GM12878 (cell line): ENCODE measurements at regions not wholly inside any gene's neighbourhood (a gene's known extent, or its start where the extent isn't known, plus 50 kb on each side); places are given as distances from the start of the nearest gene placed in this dataset.

Experiments used
- ATAC-seq: fragments of 200-7000 bp; cut with Tn5 transposase; 3 replicates; pipeline ENCODE4 v1.9.1; 2020; ENCODE audit warnings: mild to moderate bottlenecking, moderate library complexity
- BruUV-seq: library from RNA; stranded (reverse); fragments of 400-500 nt; replicated peaks from 2 replicates; lab custom pipeline; 2021; lab: Mats Ljungman, UMichigan
- CTCF ChIA-PET: fragments of 300-600 bp; sonication (Branson Sonifier 250); formaldehyde crosslinking; extraction: SDS; loops from one replicate; lab custom pipeline; 2021; ENCODE audit warnings: inconsistent platforms; lab: Yijun Ruan, JAX
- POLR2A ChIA-PET: fragments of 350-600 bp; formaldehyde crosslinking; extraction: SDS; loops from one replicate; lab custom pipeline; 2021; ENCODE audit warnings: inconsistent platforms; lab: Charles Lee
- RAD21 ChIA-PET: fragments of 300-600 bp; sonication (Branson Sonifier 250); formaldehyde crosslinking; loops from one replicate; lab custom pipeline; 2023; ENCODE audit warnings: antibody characterized with exemption; ENCODE audit not compliant: unreplicated experiment; lab: Charles Lee
- SMC1A ChIA-PET: fragments of 300-600 bp; sonication (Branson Sonifier 250); formaldehyde crosslinking; loops from one replicate; lab custom pipeline; 2023; ENCODE audit not compliant: unreplicated experiment, uncharacterized antibody; lab: Charles Lee
- DNase-seq: peaks from one replicate; pipeline ENCODE4 v3.0.0-alpha.2; 2011; ENCODE audit warnings: low read depth, low spot score
- FAIRE-seq: peaks from 3 replicates; lab custom pipeline; 2011; peaks lifted over from hg19 to GRCh38; lab: Jason Lieb, UNC
- H2AFZ ChIP-seq: 2 replicates; pipeline ENCODE4 v1.6.0; 2011; ENCODE audit warnings: low read depth, low read length, control low read depth; ENCODE audit not compliant: control insufficient read depth
- H3K27ac ChIP-seq: 2 replicates; pipeline ENCODE4 v1.5.1; 2011; ENCODE audit warnings: control low read depth; ENCODE audit not compliant: control insufficient read depth, insufficient read depth
- H3K27me3 ChIP-seq, 2 experiments: replicated peaks in 1 of 2; 2 replicates each; pipeline versions ENCODE4 v1.6.0 to v1.6.1; 2011; ENCODE audit warnings: low read length in 1 of 2; ENCODE audit not compliant: control insufficient read depth in 2 of 2, insufficient read depth in 2 of 2
- H3K36me3 ChIP-seq, 2 experiments: 2 replicates each; pipeline ENCODE4 v1.5.1; 2011; ENCODE audit warnings: low read length in 1 of 2; ENCODE audit not compliant: control insufficient read depth in 2 of 2, insufficient read depth in 2 of 2
- H3K4me1 ChIP-seq: 2 replicates; pipeline ENCODE4 v1.6.1; 2011; ENCODE audit warnings: mild to moderate bottlenecking, low read length, moderate library complexity, mixed read lengths; ENCODE audit not compliant: control insufficient read depth, insufficient read depth
- H3K4me2 ChIP-seq: 2 replicates; pipeline ENCODE4 v1.6.0; 2011; ENCODE audit warnings: control low read depth; ENCODE audit not compliant: control insufficient read depth, insufficient read depth
- H3K4me3 ChIP-seq: fragments of 200-600 bp; sonication (generic); 2 replicates; pipeline ENCODE4 v1.5.1; 2016
- H3K79me2 ChIP-seq: 2 replicates; pipeline ENCODE4 v1.6.0; 2011; ENCODE audit warnings: low read length; ENCODE audit not compliant: control insufficient read depth, insufficient read depth
- H3K9ac ChIP-seq: 2 replicates; pipeline ENCODE4 v1.8.0; 2011; ENCODE audit warnings: low read length, control low read depth, mixed read lengths; ENCODE audit not compliant: control insufficient read depth, insufficient read depth
- H3K9me3 ChIP-seq: replicated peaks from 3 replicates; pipeline ENCODE4 v1.5.1; 2011; ENCODE audit warnings: mild to moderate bottlenecking, low read length; ENCODE audit not compliant: control insufficient read depth, insufficient read depth
- H4K20me1 ChIP-seq: 2 replicates; pipeline ENCODE4 v1.6.0; 2011; ENCODE audit not compliant: control insufficient read depth, insufficient read depth
- BHLHE40 ChIP-seq, 2 experiments: fragments of 450-650 bp in 1 of 2; IDR thresholded peaks; 2 replicates each; pipeline ENCODE4 v1.6.1; 2011 to 2017; ENCODE audit warnings: low read depth in 2 of 2, borderline replicate concordance in 1 of 2, improper control_type of control experiment in 1 of 2, low read length in 1 of 2, mild to moderate bottlenecking in 1 of 2
- BMI1 ChIP-seq: fragments of 450-650 bp; IDR thresholded peaks from 2 replicates; pipeline ENCODE4 v1.6.1; 2016; ENCODE audit warnings: mild to moderate bottlenecking, moderate library complexity, borderline replicate concordance
- CBX3 ChIP-seq: fragments of 200-600 bp; sonication (generic); IDR thresholded peaks from 2 replicates; pipeline ENCODE4 v1.6.1; 2016; ENCODE audit warnings: low read depth, borderline replicate concordance
- FOXK2 ChIP-seq: fragments of 450-650 bp; IDR thresholded peaks from 2 replicates; pipeline ENCODE4 v1.6.1; 2017; ENCODE audit warnings: mild to moderate bottlenecking, moderate library complexity
- MEF2B ChIP-seq: fragments of 450-650 bp; IDR thresholded peaks from 2 replicates; pipeline ENCODE4 v1.6.1; 2018; ENCODE audit warnings: mild to moderate bottlenecking, moderate library complexity; ENCODE audit not compliant: partially characterized antibody, poor library complexity, severe bottlenecking
- POLR2AphosphoS5 ChIP-seq: IDR thresholded peaks from 2 replicates; pipeline ENCODE4 v1.6.1; 2011; ENCODE audit warnings: mild to moderate bottlenecking, low read length, inconsistent platforms
- RAD51 ChIP-seq: fragments of 450-650 bp; IDR thresholded peaks from 2 replicates; pipeline ENCODE4 v1.6.1; 2016; ENCODE audit warnings: moderate library complexity, mild to moderate bottlenecking, inconsistent platforms
- SP1 ChIP-seq: IDR thresholded peaks from one replicate; pipeline ENCODE4 v1.6.1; 2011; ENCODE audit warnings: low read depth, low read length
- SUZ12 ChIP-seq: fragments of 200-600 bp; sonication (generic); IDR thresholded peaks from one replicate; pipeline ENCODE4 v1.6.1; 2018; ENCODE audit warnings: antibody characterized with exemption, mild to moderate bottlenecking; ENCODE audit not compliant: unreplicated experiment
- ZBED1 ChIP-seq: IDR thresholded peaks from 2 replicates; pipeline ENCODE4 v1.6.1; 2016; ENCODE audit warnings: borderline replicate concordance
- in situ Hi-C: fragments of 300-500 bp; cut with MboI; formaldehyde crosslinking; loops from 9 replicates; pipeline ENCODE4 v1.14.3; 2018; ENCODE audit warnings: mixed read lengths
- intact Hi-C: fragments of 100-400 bp; cut with micrococcal nuclease; formaldehyde crosslinking; loops from one replicate; pipeline ENCODE4 v1.14.2; 2022; ENCODE audit not compliant: unreplicated experiment
- TF ChIP-seq, protein P1 (sequence below): IDR thresholded peaks from 2 replicates; pipeline ENCODE4 v1.6.1; 2011; ENCODE audit warnings: borderline replicate concordance, low read depth, mild to moderate bottlenecking, moderate library complexity, mixed read lengths, low read length; ENCODE audit not compliant: insufficient read depth; ENCODE audit errors: extremely low read length
- TF ChIP-seq, protein P2 (sequence below): IDR thresholded peaks from 2 replicates; pipeline ENCODE4 v1.6.1; 2012; ENCODE audit warnings: mild to moderate bottlenecking, low read depth, low read length
- TF ChIP-seq, protein P3 (sequence below): IDR thresholded peaks from 2 replicates; pipeline ENCODE4 v1.6.1; 2012; ENCODE audit warnings: improper control_type of control experiment, low read depth, low read length; ENCODE audit not compliant: insufficient replicate concordance
- TF ChIP-seq, protein P4 (sequence below): IDR thresholded peaks from 2 replicates; pipeline ENCODE4 v1.6.1; 2012; ENCODE audit warnings: low read depth, low read length, improper control_type of control experiment

DNA sequence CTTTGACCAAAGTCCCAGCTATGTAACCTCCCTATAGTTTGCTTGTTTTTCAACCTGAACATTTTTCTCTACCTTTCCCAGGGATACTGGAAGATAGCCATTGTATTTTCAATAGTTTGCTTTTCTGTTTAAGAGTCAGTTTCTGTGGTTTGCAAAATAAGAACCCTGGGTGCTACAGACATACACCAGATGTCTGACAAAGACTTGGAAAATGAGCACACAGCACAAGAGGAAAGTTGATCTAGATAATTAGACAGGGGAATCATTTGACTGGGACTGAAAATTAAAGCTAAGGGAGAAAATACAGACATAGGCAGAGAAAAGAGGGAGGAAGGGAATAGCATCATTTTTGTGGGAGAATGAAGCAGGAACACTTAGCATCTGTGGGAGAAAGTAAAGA lies 218.3 kb upstream of the CNKSR2 start:
- no peak for FAIRE-seq
- POLR2A ChIA-PET: no interaction called here
- H3K4me3 ChIP-seq: no peak overlapping the region
- TF ChIP-seq, protein P1, sequence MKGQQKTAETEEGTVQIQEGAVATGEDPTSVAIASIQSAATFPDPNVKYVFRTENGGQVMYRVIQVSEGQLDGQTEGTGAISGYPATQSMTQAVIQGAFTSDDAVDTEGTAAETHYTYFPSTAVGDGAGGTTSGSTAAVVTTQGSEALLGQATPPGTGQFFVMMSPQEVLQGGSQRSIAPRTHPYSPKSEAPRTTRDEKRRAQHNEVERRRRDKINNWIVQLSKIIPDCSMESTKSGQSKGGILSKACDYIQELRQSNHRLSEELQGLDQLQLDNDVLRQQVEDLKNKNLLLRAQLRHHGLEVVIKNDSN: no peak
- TF ChIP-seq CBX3: no peak
- TF ChIP-seq, protein P2, sequence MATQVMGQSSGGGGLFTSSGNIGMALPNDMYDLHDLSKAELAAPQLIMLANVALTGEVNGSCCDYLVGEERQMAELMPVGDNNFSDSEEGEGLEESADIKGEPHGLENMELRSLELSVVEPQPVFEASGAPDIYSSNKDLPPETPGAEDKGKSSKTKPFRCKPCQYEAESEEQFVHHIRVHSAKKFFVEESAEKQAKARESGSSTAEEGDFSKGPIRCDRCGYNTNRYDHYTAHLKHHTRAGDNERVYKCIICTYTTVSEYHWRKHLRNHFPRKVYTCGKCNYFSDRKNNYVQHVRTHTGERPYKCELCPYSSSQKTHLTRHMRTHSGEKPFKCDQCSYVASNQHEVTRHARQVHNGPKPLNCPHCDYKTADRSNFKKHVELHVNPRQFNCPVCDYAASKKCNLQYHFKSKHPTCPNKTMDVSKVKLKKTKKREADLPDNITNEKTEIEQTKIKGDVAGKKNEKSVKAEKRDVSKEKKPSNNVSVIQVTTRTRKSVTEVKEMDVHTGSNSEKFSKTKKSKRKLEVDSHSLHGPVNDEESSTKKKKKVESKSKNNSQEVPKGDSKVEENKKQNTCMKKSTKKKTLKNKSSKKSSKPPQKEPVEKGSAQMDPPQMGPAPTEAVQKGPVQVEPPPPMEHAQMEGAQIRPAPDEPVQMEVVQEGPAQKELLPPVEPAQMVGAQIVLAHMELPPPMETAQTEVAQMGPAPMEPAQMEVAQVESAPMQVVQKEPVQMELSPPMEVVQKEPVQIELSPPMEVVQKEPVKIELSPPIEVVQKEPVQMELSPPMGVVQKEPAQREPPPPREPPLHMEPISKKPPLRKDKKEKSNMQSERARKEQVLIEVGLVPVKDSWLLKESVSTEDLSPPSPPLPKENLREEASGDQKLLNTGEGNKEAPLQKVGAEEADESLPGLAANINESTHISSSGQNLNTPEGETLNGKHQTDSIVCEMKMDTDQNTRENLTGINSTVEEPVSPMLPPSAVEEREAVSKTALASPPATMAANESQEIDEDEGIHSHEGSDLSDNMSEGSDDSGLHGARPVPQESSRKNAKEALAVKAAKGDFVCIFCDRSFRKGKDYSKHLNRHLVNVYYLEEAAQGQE: no peak
- TF ChIP-seq POLR2AphosphoS5: no peak
- TF ChIP-seq, protein P3, sequence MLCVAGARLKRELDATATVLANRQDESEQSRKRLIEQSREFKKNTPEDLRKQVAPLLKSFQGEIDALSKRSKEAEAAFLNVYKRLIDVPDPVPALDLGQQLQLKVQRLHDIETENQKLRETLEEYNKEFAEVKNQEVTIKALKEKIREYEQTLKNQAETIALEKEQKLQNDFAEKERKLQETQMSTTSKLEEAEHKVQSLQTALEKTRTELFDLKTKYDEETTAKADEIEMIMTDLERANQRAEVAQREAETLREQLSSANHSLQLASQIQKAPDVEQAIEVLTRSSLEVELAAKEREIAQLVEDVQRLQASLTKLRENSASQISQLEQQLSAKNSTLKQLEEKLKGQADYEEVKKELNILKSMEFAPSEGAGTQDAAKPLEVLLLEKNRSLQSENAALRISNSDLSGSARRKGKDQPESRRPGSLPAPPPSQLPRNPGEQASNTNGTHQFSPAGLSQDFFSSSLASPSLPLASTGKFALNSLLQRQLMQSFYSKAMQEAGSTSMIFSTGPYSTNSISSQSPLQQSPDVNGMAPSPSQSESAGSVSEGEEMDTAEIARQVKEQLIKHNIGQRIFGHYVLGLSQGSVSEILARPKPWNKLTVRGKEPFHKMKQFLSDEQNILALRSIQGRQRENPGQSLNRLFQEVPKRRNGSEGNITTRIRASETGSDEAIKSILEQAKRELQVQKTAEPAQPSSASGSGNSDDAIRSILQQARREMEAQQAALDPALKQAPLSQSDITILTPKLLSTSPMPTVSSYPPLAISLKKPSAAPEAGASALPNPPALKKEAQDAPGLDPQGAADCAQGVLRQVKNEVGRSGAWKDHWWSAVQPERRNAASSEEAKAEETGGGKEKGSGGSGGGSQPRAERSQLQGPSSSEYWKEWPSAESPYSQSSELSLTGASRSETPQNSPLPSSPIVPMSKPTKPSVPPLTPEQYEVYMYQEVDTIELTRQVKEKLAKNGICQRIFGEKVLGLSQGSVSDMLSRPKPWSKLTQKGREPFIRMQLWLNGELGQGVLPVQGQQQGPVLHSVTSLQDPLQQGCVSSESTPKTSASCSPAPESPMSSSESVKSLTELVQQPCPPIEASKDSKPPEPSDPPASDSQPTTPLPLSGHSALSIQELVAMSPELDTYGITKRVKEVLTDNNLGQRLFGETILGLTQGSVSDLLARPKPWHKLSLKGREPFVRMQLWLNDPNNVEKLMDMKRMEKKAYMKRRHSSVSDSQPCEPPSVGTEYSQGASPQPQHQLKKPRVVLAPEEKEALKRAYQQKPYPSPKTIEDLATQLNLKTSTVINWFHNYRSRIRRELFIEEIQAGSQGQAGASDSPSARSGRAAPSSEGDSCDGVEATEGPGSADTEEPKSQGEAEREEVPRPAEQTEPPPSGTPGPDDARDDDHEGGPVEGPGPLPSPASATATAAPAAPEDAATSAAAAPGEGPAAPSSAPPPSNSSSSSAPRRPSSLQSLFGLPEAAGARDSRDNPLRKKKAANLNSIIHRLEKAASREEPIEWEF: no peak
- no peak for TF ChIP-seq SUZ12
- no peak for TF ChIP-seq SP1
- TF ChIP-seq ZBED1: no peak
- no peak for TF ChIP-seq BHLHE40 (IDR thresholded peaks at IDR 0.05; ENCODE audit: borderline replicate concordance in 1 of 2, low read depth in 2 of 2, low read length in 1 of 2)
- TF ChIP-seq, protein P4, sequence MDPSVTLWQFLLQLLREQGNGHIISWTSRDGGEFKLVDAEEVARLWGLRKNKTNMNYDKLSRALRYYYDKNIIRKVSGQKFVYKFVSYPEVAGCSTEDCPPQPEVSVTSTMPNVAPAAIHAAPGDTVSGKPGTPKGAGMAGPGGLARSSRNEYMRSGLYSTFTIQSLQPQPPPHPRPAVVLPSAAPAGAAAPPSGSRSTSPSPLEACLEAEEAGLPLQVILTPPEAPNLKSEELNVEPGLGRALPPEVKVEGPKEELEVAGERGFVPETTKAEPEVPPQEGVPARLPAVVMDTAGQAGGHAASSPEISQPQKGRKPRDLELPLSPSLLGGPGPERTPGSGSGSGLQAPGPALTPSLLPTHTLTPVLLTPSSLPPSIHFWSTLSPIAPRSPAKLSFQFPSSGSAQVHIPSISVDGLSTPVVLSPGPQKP: no peak
- no peak for TF ChIP-seq FOXK2
- no peak for TF ChIP-seq BMI1
- no peak for TF ChIP-seq MEF2B
- TF ChIP-seq RAD51: no peak

More for the DNA sequence above, 218.3 kb upstream of the CNKSR2 start:
- H3K4me1 ChIP-seq: no peaks in the 10 kb centered on the region
- H3K79me2 ChIP-seq: no peaks in the 10 kb centered on the region
- no peaks in the 10 kb centered on the region for H3K27me3 ChIP-seq
- no peak overlapping the region for H2AFZ ChIP-seq
- ATAC-seq (no peak), DNase-seq (no peak)
- no TSS peak for BruUV-seq
- H3K27ac ChIP-seq: no peak overlapping the region
- no peaks in the 10 kb centered on the region for H4K20me1 ChIP-seq
- ChIA-PET RAD21 (no interaction called here), CTCF (no interaction called here), SMC1A (no interaction called here)
- in situ Hi-C loops (no loop called here), intact Hi-C loops (no loop called here)
- H3K9ac ChIP-seq: no peak overlapping the region
- H3K36me3 ChIP-seq: no peaks in the 10 kb centered on the region
- no peaks in the 10 kb centered on the region for H3K9me3 ChIP-seq
- no peak overlapping the region for H3K4me2 ChIP-seq
